ENCODE measurements at regions not wholly inside any gene's neighbourhood (a gene's known extent, or its start where the extent isn't known, plus 50 kb on each side); places are given as distances from the start of the nearest gene placed in this dataset.

DNA sequence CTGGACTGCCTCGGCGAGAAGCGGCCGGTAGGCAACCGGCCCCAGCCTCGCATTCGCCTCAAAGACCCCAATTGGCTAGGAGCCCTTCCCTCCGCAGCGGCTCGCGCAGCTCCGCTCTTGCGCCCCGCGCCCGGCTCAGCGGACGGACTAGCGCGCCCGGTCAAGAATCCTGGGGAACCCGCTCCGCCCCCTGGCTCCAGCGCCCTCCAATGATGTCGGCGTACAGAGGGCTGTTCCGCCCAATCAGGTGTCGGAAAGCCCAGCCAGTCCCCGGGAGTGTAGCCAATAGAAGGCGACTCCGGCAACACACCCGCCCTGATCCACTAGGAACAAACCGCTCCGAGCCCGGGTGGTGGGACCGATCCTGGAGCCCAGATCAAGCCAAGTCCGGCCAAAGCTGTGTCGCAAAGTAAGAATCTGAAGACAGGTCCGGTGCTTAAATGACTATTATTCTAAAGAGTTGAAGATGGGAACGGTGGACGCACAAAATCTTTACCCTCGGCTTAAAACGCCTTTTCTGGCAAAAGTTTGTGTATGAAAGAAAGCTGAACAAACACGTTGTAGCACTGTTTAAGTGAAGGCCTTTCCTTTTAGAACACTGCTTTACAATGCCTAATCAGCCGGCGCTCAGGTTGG is 132.2 kb downstream of the OGFRL1 start:
- TF ChIP-seq, protein P1, sequence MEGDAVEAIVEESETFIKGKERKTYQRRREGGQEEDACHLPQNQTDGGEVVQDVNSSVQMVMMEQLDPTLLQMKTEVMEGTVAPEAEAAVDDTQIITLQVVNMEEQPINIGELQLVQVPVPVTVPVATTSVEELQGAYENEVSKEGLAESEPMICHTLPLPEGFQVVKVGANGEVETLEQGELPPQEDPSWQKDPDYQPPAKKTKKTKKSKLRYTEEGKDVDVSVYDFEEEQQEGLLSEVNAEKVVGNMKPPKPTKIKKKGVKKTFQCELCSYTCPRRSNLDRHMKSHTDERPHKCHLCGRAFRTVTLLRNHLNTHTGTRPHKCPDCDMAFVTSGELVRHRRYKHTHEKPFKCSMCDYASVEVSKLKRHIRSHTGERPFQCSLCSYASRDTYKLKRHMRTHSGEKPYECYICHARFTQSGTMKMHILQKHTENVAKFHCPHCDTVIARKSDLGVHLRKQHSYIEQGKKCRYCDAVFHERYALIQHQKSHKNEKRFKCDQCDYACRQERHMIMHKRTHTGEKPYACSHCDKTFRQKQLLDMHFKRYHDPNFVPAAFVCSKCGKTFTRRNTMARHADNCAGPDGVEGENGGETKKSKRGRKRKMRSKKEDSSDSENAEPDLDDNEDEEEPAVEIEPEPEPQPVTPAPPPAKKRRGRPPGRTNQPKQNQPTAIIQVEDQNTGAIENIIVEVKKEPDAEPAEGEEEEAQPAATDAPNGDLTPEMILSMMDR (conservative IDR thresholded peaks at IDR 0.05; ENCODE audit: low read depth, low read length): no peak
- H3K4me3 ChIP-seq (ENCODE audit: low read length): peak overlapping the region; percentile 96
- peak; percentile 90 for DNase-seq (ENCODE audit: low read depth)

DNA sequence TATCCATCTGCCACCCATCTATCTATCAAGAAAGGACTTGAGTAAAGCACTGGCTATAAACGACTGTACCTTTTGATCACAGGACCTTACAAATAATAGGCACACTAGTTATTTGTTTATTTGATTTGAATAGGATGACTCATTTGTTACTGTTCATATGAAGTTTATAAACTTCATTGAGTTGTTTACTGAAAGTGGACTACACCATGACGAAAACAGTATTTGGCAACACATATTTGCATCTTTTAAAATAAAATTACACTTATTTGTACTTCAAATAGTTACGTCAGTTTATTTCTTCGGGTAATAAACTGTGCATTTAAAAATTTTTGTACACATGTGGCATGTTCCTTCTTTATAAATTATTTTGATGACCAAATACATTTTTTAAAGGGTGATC is 133.0 kb downstream of the OGFRL1 start:
- no peak for DNase-seq (ENCODE audit: low read depth)
- TF ChIP-seq, protein P1 (conservative IDR thresholded peaks at IDR 0.05; ENCODE audit: low read depth, low read length): no peak
- no peak overlapping the region for H3K4me3 ChIP-seq (ENCODE audit: low read length)

DNA sequence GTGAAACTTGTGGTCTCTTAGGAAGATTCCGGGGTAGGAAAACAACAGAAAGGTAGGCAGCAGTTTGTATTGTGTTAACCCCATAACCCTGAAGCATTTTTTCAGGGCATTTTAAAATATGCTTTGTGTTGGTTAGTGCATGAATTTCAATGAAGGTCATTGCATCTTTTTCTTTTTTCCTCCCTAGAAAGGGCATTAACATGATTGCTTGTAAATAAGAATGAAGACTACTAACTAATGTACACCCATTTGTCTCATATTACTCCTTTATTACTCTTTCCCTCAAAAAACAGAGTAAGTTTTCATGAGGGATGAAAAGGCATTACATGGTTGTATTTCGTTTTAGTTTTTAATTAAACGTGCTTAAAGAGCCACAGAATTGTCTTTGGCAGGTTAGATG is 141.4 kb downstream of the OGFRL1 start:
- no peak overlapping the region for H3K4me3 ChIP-seq (ENCODE audit: low read length)
- TF ChIP-seq, protein P1 (conservative IDR thresholded peaks at IDR 0.05; ENCODE audit: low read depth, low read length): no peak
- DNase-seq (ENCODE audit: low read depth): no peak

DNA sequence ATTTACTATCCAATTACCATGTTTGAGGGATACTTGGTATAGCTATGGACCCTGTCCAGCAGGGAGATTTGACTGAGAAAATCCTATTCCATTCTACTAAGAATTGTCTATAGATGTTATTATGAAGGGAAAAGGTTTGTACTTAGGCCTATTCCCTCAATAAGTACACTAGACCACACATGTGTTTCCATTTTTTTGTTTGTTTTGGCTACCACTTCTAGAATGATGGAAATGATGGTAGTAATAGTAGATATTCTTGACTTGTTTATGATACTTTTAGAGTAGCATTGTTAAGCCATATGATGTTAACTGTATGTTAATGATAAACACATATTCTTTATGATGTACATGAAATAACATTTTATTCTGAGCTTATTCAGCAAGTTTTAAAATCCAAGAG is 144.8 kb downstream of the OGFRL1 start:
- H3K4me3 ChIP-seq (ENCODE audit: low read length): no peak overlapping the region
- no peak for DNase-seq (ENCODE audit: low read depth)
- TF ChIP-seq, protein P1 (conservative IDR thresholded peaks at IDR 0.05; ENCODE audit: low read depth, low read length): no peak

DNA sequence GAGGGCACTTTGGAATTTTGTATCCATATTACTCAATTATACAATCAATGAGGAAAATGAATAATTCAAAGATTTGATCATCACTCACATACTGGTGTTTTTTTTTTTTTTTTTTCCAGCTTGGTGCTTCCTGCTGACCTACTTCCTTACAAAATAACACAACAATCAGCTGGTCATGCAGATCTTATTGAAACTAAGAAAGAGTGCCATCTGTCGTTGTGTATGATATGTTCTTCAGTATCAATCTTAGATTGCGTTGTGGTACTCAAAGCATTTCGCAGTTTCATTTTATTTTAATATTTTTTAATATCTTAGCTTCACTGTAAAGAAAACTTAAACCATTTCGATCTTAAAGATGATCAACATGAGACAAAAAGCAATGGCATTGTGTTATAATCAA is 155.6 kb downstream of the OGFRL1 start:
- TF ChIP-seq, protein P1 (conservative IDR thresholded peaks at IDR 0.05; ENCODE audit: low read depth, low read length): no peak
- DNase-seq (ENCODE audit: low read depth): no peak
- no peak overlapping the region for H3K4me3 ChIP-seq (ENCODE audit: low read length)

DNA sequence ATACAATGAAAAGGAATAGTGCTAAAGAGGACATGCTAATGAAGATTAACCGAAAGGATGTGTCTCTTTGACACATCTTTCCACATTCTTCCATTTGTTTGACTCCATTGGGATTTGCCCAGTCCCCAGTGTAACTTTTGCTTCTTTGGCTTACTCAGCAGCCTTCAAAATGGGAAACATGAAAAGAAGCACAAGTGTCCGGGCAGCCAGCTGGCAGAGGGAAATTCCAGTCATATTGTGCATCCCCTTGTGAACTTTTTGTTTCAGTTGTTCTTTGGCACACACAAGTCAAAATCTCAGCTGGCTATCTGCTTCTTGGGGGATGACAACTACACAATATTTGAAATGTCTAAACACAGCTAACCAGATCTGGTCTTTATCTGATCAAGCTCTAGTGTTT is 157.4 kb downstream of the OGFRL1 start:
- no peak overlapping the region for H3K4me3 ChIP-seq (ENCODE audit: low read length)
- no peak for DNase-seq (ENCODE audit: low read depth)
- TF ChIP-seq, protein P1 (conservative IDR thresholded peaks at IDR 0.05; ENCODE audit: low read depth, low read length): no peak

DNA sequence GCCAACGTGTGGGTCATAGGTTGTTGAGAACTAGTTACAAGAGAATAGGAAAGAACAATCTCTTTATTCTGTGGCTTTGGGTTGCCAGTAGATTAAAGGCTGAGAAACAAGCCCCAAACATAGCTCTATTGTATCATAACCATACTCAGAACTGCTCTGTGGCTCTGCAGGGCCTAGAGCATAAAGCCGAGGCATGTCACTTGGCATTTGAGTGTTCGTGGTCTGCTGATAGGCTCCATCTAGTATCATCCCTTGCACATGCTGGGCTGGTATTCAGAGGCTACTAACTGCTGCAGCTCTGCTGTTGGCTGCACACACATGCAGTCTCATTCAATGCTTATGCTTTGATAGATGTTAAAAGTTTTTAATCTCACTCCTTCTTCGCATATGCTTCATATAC is 157.9 kb downstream of the OGFRL1 start:
- no peak overlapping the region for H3K4me3 ChIP-seq (ENCODE audit: low read length)
- TF ChIP-seq, protein P1 (conservative IDR thresholded peaks at IDR 0.05; ENCODE audit: low read depth, low read length): no peak
- no peak for DNase-seq (ENCODE audit: low read depth)

Measured in retinal pigment epithelial cell (primary cell).